ENCODE measurements at regions not wholly inside any gene's neighbourhood (a gene's known extent, or its start where the extent isn't known, plus 50 kb on each side); places are given as distances from the start of the nearest gene placed in this dataset.

GRCh38 chr7:17083392-17084165, 201.8 kb upstream of the AGR3 start:
- H3K9me3 Mint-ChIP-seq = peaks cover 0 to 10% (median 4%) of the 10 kb centered on the region in 11 donors
- ChIA-PET POLR2A (no interaction called here), CTCF (no interaction called here)
- DNase-seq (no peak), ATAC-seq (no peak)
- Histone ChIP-seq H3K4me1 (ENCODE audit: control insufficient read depth in 2 of 2, insufficient read depth in 2 of 2, low read length in 2 of 2) (no peaks in the 10 kb centered on the region), H3K27me3 (ENCODE audit: control insufficient read depth in 2 of 2, insufficient read depth in 2 of 2, low read length in 2 of 2) (no peaks in the 10 kb centered on the region), H3K36me3 (ENCODE audit: control insufficient read depth in 2 of 3, insufficient read depth in 3 of 3, low read length in 3 of 3) (no peaks in the 10 kb centered on the region), H3K27ac (ENCODE audit: low read depth, low read length) (no peak overlapping the region), H3K9me3 (ENCODE audit: control insufficient read depth in 2 of 3, low read length in 3 of 3) (no peaks in the 10 kb centered on the region), H3K4me3 (ENCODE audit: low read length) (no peak overlapping the region)
- no peak overlapping the region for H3K4me3 Mint-ChIP-seq
- H3K36me3 Mint-ChIP-seq = peaks cover 0 to 4% (median 3%) of the 10 kb centered on the region in 5 donors
- H3K4me1 Mint-ChIP-seq = peaks cover 0 to 3% (median 0%) of the 10 kb centered on the region in 7 donors
- intact Hi-C loops (cut with micrococcal nuclease) = no loop called here
- H3K27me3 Mint-ChIP-seq = peaks cover 0 to 20% (median 8%) of the 10 kb centered on the region in 5 donors
- no peak overlapping the region for H3K27ac Mint-ChIP-seq

GRCh38 chr7:17084166-17084475, 202.3 kb upstream of the AGR3 start:
- CTCF ChIA-PET = no interaction called here

GRCh38 chr7:17085186-17085585, 203.4 kb upstream of the AGR3 start:
- ChIA-PET CTCF (interaction anchor here (0.9 kb wide), 1 partner anchor 13 kb away, joined by 3 read pairs; no protein-coding TSS in a partner anchor), POLR2A (no interaction called here)
- H3K27me3 Mint-ChIP-seq = peaks cover 0 to 14% (median 8%) of the 10 kb centered on the region in 5 donors
- peaks cover 0 to 4% (median 3%) of the 10 kb centered on the region in 5 donors for H3K36me3 Mint-ChIP-seq
- peaks cover 0 to 3% (median 0%) of the 10 kb centered on the region in 7 donors for H3K4me1 Mint-ChIP-seq
- no peak overlapping the region for H3K27ac Mint-ChIP-seq
- Histone ChIP-seq H3K4me3 (ENCODE audit: low read length) (no peak overlapping the region), H3K27me3 (ENCODE audit: control insufficient read depth in 2 of 2, insufficient read depth in 2 of 2, low read length in 2 of 2) (no peaks in the 10 kb centered on the region), H3K9me3 (ENCODE audit: control insufficient read depth in 2 of 3, low read length in 3 of 3) (no peaks in the 10 kb centered on the region), H3K4me1 (ENCODE audit: control insufficient read depth in 2 of 2, insufficient read depth in 2 of 2, low read length in 2 of 2) (no peaks in the 10 kb centered on the region), H3K27ac (ENCODE audit: low read depth, low read length) (no peak overlapping the region), H3K36me3 (ENCODE audit: control insufficient read depth in 2 of 3, insufficient read depth in 3 of 3, low read length in 3 of 3) (no peaks in the 10 kb centered on the region)
- no peak overlapping the region for H3K4me3 Mint-ChIP-seq
- intact Hi-C loops (cut with micrococcal nuclease) = no loop called here
- no peak for ATAC-seq
- H3K9me3 Mint-ChIP-seq = peaks cover 0 to 10% (median 2%) of the 10 kb centered on the region in 11 donors
- no peak for DNase-seq

More at GRCh38 chr7:17084166-17084475, 202.3 kb upstream of the AGR3 start:
- Histone ChIP-seq H3K27me3 (ENCODE audit: control insufficient read depth in 2 of 2, insufficient read depth in 2 of 2, low read length in 2 of 2) (no peaks in the 10 kb centered on the region), H3K36me3 (ENCODE audit: control insufficient read depth in 2 of 3, insufficient read depth in 3 of 3, low read length in 3 of 3) (no peaks in the 10 kb centered on the region), H3K9me3 (ENCODE audit: control insufficient read depth in 2 of 3, low read length in 3 of 3) (no peaks in the 10 kb centered on the region), H3K27ac (ENCODE audit: low read depth, low read length) (no peak overlapping the region), H3K4me3 (ENCODE audit: low read length) (no peak overlapping the region), H3K4me1 (ENCODE audit: control insufficient read depth in 2 of 2, insufficient read depth in 2 of 2, low read length in 2 of 2) (no peaks in the 10 kb centered on the region)
- no peak for DNase-seq
- intact Hi-C loops (cut with micrococcal nuclease) = no loop called here
- Mint-ChIP-seq H3K27me3 (peaks cover 0 to 16% (median 8%) of the 10 kb centered on the region in 5 donors), H3K27ac (no peak overlapping the region), H3K36me3 (peaks cover 0 to 4% (median 3%) of the 10 kb centered on the region in 5 donors), H3K4me1 (peaks cover 0 to 3% (median 0%) of the 10 kb centered on the region in 7 donors), H3K4me3 (no peak overlapping the region), H3K9me3 (peaks cover 0 to 10% (median 4%) of the 10 kb centered on the region in 11 donors)
- POLR2A ChIA-PET = no interaction called here
- no peak for ATAC-seq

- no peaks in the 10 kb centered on the region for H3K9me3 ChIP-seq (ENCODE audit: control insufficient read depth in 2 of 3, low read length in 3 of 3)
- Mint-ChIP-seq H3K27ac (no peak overlapping the region), H3K4me3 (no peak overlapping the region), H3K4me1 (peaks cover 0 to 3% (median 0%) of the 10 kb centered on the region in 7 donors), H3K36me3 (peaks cover 0 to 4% (median 3%) of the 10 kb centered on the region in 5 donors), H3K27me3 (peaks cover 0 to 14% (median 8%) of the 10 kb centered on the region in 5 donors), H3K9me3 (peaks cover 0 to 10% (median 2%) of the 10 kb centered on the region in 11 donors)
- no peaks in the 10 kb centered on the region for H3K27me3 ChIP-seq (ENCODE audit: control insufficient read depth in 2 of 2, insufficient read depth in 2 of 2, low read length in 2 of 2)
- no peaks in the 10 kb centered on the region for H3K36me3 ChIP-seq (ENCODE audit: control insufficient read depth in 2 of 3, insufficient read depth in 3 of 3, low read length in 3 of 3)
- no peak overlapping the region for H3K27ac ChIP-seq (ENCODE audit: low read depth, low read length)
- POLR2A ChIA-PET = no interaction called here
- no peak for ATAC-seq
- no peak overlapping the region for H3K4me3 ChIP-seq (ENCODE audit: low read length)
- DNase-seq = no peak
- no peaks in the 10 kb centered on the region for H3K4me1 ChIP-seq (ENCODE audit: control insufficient read depth in 2 of 2, insufficient read depth in 2 of 2, low read length in 2 of 2)
- intact Hi-C loops (cut with micrococcal nuclease) = no loop called here
- CTCF ChIA-PET = no interaction called here
These were observed 204.6 kb upstream of the AGR3 start for GRCh38 chr7:17086403-17086802.

- Histone ChIP-seq H3K36me3 (ENCODE audit: control insufficient read depth in 2 of 3, insufficient read depth in 3 of 3, low read length in 3 of 3) (no peaks in the 10 kb centered on the region), H3K9me3 (ENCODE audit: control insufficient read depth in 2 of 3, low read length in 3 of 3) (no peaks in the 10 kb centered on the region), H3K4me3 (ENCODE audit: low read length) (no peak overlapping the region), H3K27ac (ENCODE audit: low read depth, low read length) (no peak overlapping the region), H3K27me3 (ENCODE audit: control insufficient read depth in 2 of 2, insufficient read depth in 2 of 2, low read length in 2 of 2) (no peaks in the 10 kb centered on the region), H3K4me1 (ENCODE audit: control insufficient read depth in 2 of 2, insufficient read depth in 2 of 2, low read length in 2 of 2) (no peaks in the 10 kb centered on the region)
- intact Hi-C loops (cut with micrococcal nuclease) = no loop called here
- DNase-seq (no peak), ATAC-seq (no peak)
- no peak overlapping the region for H3K4me3 Mint-ChIP-seq
- H3K9me3 Mint-ChIP-seq = peaks cover 0 to 6% (median 0%) of the 10 kb centered on the region in 11 donors
- CTCF ChIA-PET = no interaction called here
- H3K4me1 Mint-ChIP-seq = no peaks in the 10 kb centered on the region
- no peak overlapping the region for H3K27ac Mint-ChIP-seq
- H3K36me3 Mint-ChIP-seq = peaks cover 0 to 3% (median 0%) of the 10 kb centered on the region in 5 donors
- H3K27me3 Mint-ChIP-seq = peaks cover 0 to 8% (median 4%) of the 10 kb centered on the region in 5 donors
- POLR2A ChIA-PET = no interaction called here
These were observed 207.7 kb upstream of the AHR start for GRCh38 chr7:17090751-17091150.

GRCh38 chr7:17093461-17093860, 205.0 kb upstream of the AHR start:
- Mint-ChIP-seq H3K36me3 (no peaks in the 10 kb centered on the region), H3K4me1 (no peaks in the 10 kb centered on the region), H3K9me3 (peaks cover 0 to 6% (median 0%) of the 10 kb centered on the region in 11 donors), H3K4me3 (no peak overlapping the region), H3K27me3 (peaks cover 0 to 2% (median 0%) of the 10 kb centered on the region in 5 donors), H3K27ac (no peak overlapping the region)
- no peak for ATAC-seq
- Histone ChIP-seq H3K4me3 (ENCODE audit: low read length) (no peak overlapping the region), H3K36me3 (ENCODE audit: control insufficient read depth in 2 of 3, insufficient read depth in 3 of 3, low read length in 3 of 3) (no peaks in the 10 kb centered on the region), H3K27me3 (ENCODE audit: control insufficient read depth in 2 of 2, insufficient read depth in 2 of 2, low read length in 2 of 2) (no peaks in the 10 kb centered on the region), H3K4me1 (ENCODE audit: control insufficient read depth in 2 of 2, insufficient read depth in 2 of 2, low read length in 2 of 2) (no peaks in the 10 kb centered on the region), H3K9me3 (ENCODE audit: control insufficient read depth in 2 of 3, low read length in 3 of 3) (no peaks in the 10 kb centered on the region), H3K27ac (ENCODE audit: low read depth, low read length) (no peak overlapping the region)
- ChIA-PET POLR2A (no interaction called here), CTCF (no interaction called here)
- intact Hi-C loops (cut with micrococcal nuclease) = no loop called here
- no peak for DNase-seq

GRCh38 chr7:17094963-17095574, 203.4 kb upstream of the AHR start:
- Mint-ChIP-seq H3K4me1 (no peaks in the 10 kb centered on the region), H3K9me3 (peaks cover 0 to 6% (median 0%) of the 10 kb centered on the region in 11 donors), H3K4me3 (no peak overlapping the region), H3K36me3 (no peaks in the 10 kb centered on the region), H3K27ac (no peak overlapping the region), H3K27me3 (peaks cover 0 to 2% (median 0%) of the 10 kb centered on the region in 5 donors)
- Histone ChIP-seq H3K9me3 (ENCODE audit: control insufficient read depth in 2 of 3, low read length in 3 of 3) (no peaks in the 10 kb centered on the region), H3K27me3 (ENCODE audit: control insufficient read depth in 2 of 2, insufficient read depth in 2 of 2, low read length in 2 of 2) (no peaks in the 10 kb centered on the region), H3K4me3 (ENCODE audit: low read length) (no peak overlapping the region), H3K27ac (ENCODE audit: low read depth, low read length) (no peak overlapping the region), H3K4me1 (ENCODE audit: control insufficient read depth in 2 of 2, insufficient read depth in 2 of 2, low read length in 2 of 2) (no peaks in the 10 kb centered on the region), H3K36me3 (ENCODE audit: control insufficient read depth in 2 of 3, insufficient read depth in 3 of 3, low read length in 3 of 3) (no peaks in the 10 kb centered on the region)
- no peak for ATAC-seq
- ChIA-PET CTCF (no interaction called here), POLR2A (no interaction called here)
- intact Hi-C loops (cut with micrococcal nuclease) = no loop called here
- no peak for DNase-seq
